Activated naive CD4-positive, alpha-beta T cell (primary cell): ENCODE measurements at regions not wholly inside any gene's neighbourhood (a gene's known extent, or its start where the extent isn't known, plus 50 kb on each side); places are given as distances from the start of the nearest gene placed in this dataset.

Experiments used
- DNase-seq, 4 experiments: peaks; one replicate each; lab custom pipeline; 2025; lab: John Stamatoyannopoulos, UW

DNA sequence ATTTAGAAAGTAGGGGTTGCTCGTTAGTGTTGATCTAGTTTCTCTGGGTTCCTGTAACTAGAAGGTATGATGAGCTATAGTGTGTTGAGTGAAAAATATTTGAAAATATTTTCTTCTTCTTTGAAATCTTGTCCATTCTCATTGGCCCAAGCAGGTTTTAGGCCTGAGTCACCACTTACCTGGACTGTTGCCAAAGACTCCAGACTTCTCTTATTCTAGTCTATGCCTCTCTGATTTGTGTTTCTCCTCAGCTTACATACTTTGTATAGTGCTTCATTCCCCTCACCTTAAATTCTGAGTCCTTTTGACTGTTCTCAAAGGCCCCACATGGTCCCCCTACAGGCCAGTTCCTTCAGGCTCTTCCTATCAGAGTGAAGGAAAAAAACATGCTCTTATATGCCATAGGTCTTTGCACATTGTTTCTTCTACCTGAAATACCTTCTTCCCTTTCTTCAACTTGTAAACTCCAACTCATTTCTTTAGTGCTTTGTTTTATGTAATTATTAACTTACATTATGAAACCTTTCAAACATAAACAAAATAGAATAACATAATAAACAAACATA, 258.2 kb downstream of the PPP1R2C start:
- DNase-seq, result no peak

DNA sequence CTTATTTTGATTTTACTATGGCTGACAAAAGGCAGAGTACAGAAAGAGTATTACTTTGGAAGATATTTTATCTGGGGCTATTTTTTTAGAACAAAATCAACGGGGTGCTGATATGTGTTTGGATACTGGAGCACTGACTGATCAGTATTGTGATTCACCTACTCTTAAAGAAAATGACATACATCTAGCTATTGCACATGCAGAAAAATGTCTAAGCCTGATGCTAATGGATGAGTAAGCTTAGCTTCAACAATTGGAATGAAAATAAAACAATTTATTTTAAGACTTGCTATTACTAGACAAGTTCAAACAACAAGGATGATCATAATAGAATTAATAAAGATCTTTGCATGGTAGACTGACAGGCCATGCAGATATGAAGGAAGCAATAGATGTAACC, 262.0 kb downstream of the PPP1R2C start:
- no peak for DNase-seq

DNA sequence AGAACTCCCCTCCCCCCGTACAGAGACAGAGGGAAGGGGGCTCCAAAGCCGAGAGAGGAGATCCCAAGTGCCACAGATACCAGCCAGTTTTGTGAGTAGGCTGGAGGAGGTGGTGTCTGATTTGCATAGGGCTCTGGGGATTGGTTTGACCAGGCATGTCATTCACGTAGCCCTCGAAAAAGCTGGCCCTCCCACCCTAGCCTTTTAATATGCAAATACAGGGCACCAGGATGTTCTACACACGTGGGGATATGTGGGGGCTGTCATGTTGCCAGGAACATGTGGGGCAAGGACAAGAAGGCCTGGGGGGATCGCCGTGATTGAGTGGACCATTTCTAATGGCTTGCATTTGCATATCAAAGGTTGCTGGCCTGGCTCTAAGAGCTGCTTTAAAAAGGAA, 272.9 kb downstream of the PPP1R2C start:
- DNase-seq, result no peak

DNA sequence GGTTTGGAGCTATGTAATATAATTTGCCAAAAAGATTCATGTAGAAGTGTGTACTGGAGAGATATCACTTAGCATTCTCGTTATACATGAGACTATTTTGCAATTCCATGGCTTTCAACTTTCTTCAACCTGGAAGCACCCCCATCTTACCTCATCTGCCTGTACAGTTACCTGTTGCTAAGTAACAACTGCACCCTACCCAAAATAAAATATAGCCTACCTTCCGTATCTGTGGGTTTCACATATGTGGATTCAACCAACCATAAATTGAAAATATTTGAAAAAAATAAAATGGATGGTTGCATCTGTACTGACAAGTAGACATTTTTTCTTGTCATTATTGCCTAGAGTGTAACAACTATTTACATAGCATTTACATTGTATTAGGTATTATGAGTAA, 278.3 kb downstream of the PPP1R2C start:
- DNase-seq, result no peak

DNA sequence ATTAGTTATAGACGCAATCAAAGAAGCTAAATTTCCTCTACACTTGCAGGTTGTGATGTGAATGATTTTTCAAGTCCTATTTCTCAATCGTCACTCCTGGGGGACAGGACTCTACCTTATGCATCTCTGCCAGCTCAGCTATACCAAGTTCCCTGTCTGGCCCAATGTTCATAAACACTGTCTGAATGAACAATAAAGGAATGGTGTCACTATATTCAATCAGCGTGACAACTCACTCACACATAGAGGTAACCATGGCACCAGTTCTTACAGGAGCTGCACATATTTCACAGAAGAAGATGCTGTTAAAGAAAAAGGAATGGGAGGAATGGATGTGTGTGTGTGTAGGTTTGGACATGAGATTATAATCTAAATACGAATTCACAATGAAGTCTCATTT, 280.6 kb downstream of the PPP1R2C start:
- DNase-seq, result no peak

DNA sequence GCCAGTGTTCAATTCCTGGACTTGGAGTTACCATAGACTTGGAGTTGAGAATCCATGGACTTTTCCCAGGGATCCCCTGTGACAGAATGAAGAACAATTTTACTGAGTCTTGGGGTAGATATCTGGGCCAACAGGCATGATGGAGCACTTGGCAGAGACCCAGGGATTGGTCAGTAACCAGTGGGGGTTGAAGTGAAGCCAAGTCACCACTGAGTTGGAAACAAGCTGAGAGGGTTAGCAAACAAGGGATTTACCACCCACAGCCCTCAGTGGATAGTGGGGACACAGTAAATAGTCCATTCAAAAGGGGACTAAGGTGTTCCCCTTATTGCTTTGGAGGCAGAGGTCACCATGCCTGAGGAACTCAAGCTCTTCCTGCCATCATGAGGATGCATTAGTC, 281.7 kb downstream of the PPP1R2C start:
- no peak for DNase-seq

DNA sequence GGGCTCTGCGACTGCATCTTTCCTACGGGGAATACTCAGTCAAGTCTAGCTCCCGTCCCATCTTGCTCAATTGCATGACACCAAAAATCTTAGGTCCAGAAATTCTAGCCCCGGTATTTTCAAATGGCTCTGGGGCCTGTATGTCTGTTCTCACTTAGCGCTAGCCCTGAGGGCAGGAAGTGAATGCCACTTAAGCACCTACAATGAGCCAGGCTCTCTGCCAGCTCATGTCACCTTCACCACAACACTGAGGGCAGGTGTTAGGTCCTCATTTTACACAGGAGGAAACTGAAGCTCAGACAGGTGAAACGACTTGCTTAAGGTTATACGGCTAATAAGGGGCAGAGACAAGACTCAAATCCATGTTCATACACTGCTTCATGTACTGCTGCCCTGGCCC, 282.8 kb downstream of the PPP1R2C start:
- DNase-seq, result no peak

DNA sequence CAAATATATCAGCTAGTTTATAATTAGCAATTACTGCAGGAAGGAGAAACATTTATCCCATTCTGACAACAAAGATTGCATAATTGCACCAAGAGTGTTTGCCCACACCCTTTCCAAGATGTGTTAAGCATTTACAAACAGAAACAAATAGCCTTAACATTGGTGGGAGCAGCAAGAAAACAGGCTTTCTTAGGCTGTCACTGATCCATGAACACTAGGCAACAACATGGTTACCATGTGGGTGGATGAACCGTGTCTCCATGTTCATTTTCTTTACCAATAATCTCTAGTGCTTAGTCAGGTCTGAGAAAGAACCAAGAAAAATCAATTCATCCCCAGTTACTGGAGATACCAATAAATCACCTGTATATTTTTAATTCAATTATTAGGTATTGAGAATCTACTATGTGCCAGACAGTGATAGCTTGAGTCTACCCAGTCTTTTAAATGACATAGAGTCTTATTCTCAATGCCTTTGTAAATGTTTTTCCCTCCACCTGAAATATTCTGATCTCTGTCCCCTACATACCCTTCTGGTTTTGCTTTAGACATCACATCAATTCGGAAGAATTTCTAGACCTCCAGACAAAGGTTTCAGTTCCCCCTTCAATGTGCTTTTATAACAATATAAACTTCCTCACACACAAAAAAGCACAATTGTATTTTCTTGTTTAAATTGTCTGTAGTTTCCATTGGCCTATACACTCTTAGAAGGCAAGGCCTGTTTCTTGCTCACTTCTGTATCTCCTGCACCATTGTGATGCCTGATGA, 286.6 kb downstream of the PPP1R2C start:
- DNase-seq, result no peak

DNA sequence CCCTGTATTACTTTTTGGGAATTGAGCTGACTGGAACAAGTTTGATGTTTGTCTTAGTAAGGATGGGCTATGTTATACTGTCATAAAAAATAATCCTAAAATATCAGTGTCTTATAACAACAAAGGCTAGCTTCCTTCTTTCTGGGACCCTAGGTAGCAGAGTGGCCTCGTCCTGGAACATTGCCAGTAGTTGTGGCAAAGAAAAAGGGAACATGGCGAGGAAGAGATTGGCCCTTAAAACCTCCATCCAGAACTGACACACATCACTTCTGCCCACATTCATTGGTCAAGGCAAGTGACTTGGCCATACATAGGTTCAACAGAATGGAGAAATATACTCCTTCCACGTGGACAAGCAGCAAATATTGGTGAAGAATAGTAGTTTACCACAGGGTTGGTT, 287.9 kb downstream of the PPP1R2C start:
- DNase-seq, result no peak

DNA sequence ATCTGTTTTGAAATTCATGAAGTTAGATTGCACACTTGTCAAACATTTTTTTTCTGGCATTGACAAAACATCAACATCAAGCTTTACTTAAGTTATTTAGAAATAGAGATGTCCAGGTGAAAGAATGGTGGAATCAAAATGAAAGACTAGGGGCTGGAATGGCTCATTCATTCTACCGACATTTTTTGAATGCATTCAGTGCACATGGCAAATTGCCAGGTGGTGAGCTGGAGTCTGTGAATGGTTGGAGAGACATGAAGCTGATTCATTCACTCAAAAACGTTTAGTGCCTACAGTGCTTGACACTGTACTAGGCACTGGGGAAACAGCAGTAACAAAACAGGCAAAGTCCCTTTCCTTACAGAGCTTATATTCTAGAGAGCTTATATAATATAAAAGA, 292.4 kb downstream of the PPP1R2C start:
- no peak for DNase-seq

DNA sequence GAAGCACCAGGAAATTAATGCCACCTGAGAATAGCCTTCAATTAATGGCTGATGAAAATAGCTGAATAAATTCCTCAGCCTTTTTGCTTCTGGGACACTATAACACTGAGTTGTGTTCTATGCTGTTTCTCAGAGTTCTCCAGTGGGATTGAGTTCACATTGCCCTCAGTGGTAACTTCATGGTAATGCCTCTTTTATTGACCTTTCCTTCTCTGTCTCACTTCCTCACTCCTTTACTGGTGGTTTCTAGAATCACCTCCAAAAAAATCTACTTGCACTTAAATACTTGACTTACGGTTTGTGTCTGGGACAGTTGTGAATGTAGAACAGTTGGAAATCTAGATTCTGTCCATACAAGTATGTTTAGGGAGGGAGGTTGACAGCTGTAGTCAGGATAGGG, 293.7 kb downstream of the PPP1R2C start:
- no peak for DNase-seq

DNA sequence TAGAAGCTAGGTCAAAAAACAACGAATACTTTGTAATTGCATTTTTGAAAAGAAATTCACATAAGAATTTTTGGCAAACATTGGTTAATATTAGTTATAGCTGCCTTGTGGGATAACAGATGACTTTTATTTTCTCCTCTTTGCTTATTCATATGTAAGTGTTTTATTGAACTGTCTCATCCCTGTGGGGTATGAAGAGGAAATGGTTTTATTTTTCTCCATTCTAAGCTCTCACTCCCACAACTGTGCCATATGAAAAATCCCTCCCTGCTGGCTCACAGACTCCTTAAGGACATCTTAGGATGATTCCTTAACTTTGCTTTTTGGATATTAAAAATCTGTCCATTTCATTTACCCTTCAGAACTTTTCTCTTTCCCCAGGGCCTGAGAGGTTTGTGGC, 300.6 kb downstream of the PPP1R2C start:
- no peak for DNase-seq

DNA sequence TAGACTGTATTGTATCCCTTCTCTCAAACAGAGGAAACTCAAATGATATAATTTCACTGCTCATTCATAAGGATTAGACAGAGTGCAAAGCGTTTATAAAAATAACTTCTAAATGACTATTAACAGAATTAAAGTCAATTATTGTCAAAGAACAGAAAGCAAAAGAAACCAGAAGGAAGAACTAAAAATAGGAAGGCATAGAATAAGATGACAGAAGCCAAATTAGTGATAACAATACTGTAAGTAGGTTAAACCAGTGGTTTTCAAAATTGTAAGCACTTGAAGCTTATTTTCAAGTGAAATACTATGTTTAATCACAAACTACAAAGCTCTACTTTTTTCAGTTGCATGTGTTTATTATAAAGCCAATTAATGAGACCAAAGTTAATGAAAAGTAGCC, 305.2 kb downstream of the PPP1R2C start:
- DNase-seq, result no peak

DNA sequence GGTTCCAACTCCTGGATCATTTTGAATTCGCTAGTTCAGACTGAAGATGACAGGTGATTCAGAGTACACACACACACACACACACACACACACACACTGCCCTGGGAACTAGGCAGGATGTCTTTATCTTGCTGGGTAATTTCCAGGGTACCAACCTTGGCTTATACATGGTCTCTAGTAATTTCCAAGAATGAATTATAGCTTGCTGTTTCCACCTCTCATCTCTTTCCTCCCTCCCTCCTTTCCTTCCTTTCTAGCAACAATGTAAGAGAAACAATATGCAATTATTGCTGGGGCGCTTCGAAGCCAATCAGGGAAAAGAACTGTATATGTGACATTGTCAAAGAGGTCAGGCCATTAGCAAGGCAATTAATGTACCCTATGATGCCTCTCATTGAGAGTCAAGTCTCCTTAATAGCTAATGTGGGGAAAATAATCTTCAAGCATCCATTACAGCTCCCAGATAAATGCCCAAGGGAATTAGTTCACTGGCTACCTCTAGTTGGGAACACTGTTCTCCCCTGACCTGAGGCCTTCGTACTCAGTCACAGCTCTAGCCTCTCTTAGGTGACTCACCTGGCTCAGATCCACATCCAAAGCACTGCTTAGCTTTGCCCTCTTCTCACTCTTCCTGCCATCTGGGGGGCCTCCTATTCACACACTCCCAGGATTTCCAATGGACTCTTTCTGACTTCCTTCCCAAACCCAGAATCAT, 311.5 kb downstream of the PPP1R2C start:
- no peak for DNase-seq

DNA sequence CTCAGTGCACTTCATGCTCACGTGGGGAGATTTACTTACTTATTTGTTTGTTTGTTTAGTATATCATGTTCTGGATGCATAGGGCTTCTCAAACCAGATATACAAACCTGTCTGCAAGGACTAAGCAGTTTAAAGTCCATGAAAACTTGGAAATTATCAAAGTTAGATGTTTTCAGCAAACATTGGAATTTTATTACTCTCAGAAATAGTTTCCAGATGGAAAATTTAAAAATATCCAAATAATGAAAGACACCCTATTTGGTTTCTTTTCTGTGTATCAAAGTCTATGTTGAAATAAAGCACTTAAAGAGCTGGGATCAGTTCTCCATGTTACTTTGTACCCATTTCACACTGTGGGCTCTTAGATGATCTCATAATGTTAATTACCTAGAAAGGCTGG, 312.1 kb downstream of the PPP1R2C start:
- DNase-seq, result no peak

DNA sequence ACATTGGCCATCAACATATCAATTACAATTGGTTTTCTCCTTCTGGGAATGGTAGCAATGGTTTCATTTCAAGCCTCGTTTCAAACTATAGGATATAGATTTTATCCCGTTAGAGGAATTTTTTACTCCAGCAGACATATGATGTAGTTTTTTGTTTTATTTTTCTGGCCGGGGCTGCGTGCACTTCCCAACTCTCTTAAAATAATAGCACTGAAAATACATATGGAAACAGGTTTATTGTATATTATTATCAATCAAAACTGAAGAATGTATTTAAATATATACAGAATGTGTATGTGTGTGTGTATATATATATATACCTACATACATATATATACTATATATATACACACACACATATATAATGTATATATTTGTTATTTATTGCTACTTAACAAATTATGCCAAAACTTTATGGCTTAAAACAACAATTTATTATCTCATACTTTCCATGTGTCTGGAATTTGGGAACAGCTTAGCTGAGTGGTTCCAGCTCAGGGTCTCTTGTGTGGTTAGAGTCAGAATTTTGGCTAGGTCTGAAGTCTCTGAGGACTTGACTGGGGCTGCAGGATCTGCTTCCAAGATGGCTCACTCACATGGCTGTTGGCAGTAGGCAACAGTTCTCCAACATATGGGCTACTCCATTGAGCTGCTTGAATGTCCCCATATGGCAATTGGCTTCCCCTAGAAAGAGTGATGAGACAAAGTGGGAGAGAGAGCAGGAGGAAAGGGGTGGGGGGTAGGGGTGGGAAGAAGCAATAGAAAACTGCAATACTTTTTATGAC, 314.1 kb downstream of the PPP1R2C start:
- DNase-seq, result no peak

DNA sequence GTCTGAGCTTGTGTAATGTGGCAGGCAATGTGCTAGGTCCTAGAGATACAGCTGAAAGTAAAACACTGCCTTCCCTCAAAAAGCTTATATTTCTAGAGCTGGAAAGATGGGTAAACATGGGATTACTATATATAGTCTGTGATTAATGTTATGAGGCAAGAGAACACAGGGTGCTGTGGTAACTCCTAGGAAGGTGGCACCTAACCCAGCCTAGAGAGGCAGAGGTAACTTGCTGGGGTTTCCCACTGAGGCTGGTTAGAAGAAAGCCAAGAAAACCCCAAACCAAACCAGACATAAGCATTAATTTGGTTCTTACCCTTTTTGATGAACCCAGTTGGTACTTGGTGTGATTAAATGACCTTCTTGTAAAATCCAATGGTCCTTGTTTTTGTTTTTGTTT, 315.0 kb downstream of the PPP1R2C start:
- DNase-seq, result no peak

DNA sequence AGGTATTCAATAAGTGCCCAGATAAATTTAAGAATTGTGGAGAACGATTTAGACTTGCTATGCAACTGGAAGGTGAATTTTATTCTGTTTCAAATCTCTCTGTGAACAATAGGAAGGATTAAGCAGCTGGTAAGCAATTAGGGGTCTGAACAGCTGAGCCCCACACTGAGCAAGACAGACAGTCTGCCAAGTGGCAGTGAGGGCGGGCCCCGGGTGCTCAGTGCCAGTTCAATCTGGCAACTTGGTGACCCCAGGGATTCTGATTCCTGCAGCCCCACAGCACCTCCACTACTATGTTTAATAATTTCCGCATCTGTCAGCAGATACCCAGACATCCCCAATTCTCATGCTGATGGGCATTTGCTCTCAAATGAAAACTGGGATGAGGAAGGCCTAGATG, 317.3 kb downstream of the PPP1R2C start:
- no peak for DNase-seq

DNA sequence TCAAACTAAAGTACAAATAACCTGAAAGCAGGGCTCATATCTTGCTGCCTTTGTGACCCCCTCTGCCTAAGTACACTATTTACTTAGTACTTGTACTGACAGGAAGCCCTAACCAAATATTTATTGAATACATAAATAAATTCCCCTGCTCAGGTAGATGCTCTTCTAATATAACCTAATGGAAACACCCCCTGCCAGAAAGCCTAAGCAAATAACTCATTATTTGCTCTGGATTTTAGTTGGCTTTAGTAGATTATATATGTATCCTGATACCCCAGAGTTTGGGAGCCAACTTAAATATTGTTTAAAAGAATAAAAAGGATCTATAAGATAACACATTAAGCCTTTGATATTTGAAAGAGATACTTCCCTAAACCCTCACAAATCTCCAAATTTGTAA, 318.2 kb downstream of the PPP1R2C start:
- DNase-seq, result no peak

DNA sequence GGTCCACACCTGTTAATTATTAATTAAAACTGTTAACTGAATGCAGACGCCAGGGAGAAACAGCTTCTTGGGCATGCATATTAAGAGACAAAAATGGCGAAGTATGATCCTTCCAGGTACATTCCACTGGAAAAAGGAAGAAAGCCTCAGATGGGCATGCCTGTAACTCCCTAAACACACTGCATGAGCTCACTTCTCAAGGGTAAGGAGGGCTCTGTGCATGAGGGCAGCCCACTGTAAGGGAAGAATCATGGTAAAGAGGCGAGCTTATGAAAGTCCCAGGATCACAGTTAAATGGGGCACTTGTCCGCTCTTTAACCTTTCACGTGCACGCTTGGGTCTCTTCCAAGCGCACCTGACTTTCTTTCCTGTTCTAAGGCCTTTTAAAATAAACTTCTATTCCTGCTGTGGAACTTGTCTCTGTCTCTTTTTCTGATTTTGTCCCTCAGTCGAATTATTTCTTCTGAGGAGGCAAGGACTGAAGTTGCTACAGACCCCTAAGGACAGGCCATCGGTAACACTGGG, 321.7 kb downstream of the PPP1R2C start:
- no peak for DNase-seq

DNA sequence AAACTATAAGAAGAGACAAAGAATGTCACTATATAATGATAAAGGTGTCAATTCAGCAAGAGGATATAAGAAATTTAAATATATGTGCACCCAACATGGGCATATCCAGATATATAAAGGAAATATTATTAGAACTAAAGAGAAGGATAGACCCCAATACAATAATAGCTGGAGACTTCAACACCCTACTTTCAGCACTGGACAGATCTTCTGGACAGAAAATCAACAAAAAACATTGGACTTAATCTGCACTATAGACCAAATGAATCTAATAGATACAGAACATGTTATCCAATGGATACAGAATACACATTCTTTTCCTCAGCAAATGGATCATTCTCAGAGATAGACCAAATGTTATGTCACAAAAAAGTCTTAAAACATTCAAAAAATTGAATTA, 327.7 kb downstream of the PPP1R2C start:
- no peak for DNase-seq

DNA sequence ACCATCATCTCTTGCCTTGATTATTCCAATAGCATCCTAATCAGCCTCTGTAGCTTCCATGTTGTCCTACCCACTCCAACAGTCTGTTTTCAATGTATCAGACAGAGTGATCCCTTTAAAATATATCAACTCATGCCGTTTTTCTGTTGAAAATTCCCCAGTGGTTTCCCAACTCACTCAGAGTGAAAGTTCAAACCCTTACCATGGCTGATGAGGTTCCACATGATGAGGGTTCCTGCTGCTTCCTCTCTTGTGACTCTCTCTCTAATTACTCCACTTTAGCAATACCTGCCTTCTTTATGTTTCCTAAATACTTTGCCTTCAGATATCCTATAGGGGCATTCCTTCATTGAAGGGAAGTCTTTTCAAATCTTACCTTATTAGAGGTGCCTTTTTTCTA, 334.7 kb downstream of the PPP1R2C start:
- no peak for DNase-seq
